AG09309 (cell line): ENCODE measurements at regions not wholly inside any gene's neighbourhood (a gene's known extent, or its start where the extent isn't known, plus 50 kb on each side); places are given as distances from the start of the nearest gene placed in this dataset.

Source experiments
- DNase-seq: peaks from one replicate; pipeline ENCODE4 v3.0.0-alpha.2; 2010; ENCODE audit warnings: low read depth
- H3K4me3 ChIP-seq: 2 replicates; pipeline ENCODE4 v1.5.1; 2011; ENCODE audit warnings: mild to moderate bottlenecking, low read depth, low read length, moderate library complexity; ENCODE audit not compliant: control insufficient read depth
- CTCF ChIP-seq: IDR thresholded peaks from 2 replicates; pipeline ENCODE4 v1.5.1; 2011; ENCODE audit warnings: mild to moderate bottlenecking, low read depth, low read length, inconsistent platforms; ENCODE audit not compliant: insufficient read depth, control insufficient read depth; ENCODE audit errors: missing control alignments

GRCh38 chr6:140029551-140029950 is 655.1 kb upstream of the CITED2 start:
- TF ChIP-seq CTCF, result no peak
- no peak for DNase-seq
- H3K4me3 ChIP-seq, result no peak overlapping the region

- no peak for DNase-seq
- H3K4me3 ChIP-seq, result no peak overlapping the region
- no peak for TF ChIP-seq CTCF
Measured at GRCh38 chr6:140027219-140027618, 652.8 kb upstream of the CITED2 start.

GRCh38 chr6:140026546-140026945 is 652.1 kb upstream of the CITED2 start:
- H3K4me3 ChIP-seq, result no peak overlapping the region
- no peak for TF ChIP-seq CTCF
- no peak for DNase-seq

- no peak for TF ChIP-seq CTCF
- no peak overlapping the region for H3K4me3 ChIP-seq
- DNase-seq, result no peak
Measured at GRCh38 chr6:140025171-140025570, 650.7 kb upstream of the CITED2 start.

- no peak for TF ChIP-seq CTCF
- no peak for DNase-seq
- no peak overlapping the region for H3K4me3 ChIP-seq
Measured at GRCh38 chr6:140020207-140020791, 645.9 kb upstream of the CITED2 start.

GRCh38 chr6:140018588-140018987 is 644.1 kb upstream of the CITED2 start:
- H3K4me3 ChIP-seq, result no peak overlapping the region
- DNase-seq, result no peak
- no peak for TF ChIP-seq CTCF

GRCh38 chr6:140017470-140017869 is 643.0 kb upstream of the CITED2 start:
- no peak for TF ChIP-seq CTCF
- DNase-seq, result no peak
- no peak overlapping the region for H3K4me3 ChIP-seq
